Left lung (tissue), 4 donors: ENCODE measurements at regions not wholly inside any gene's neighbourhood (a gene's known extent, or its start where the extent isn't known, plus 50 kb on each side); places are given as distances from the start of the nearest gene placed in this dataset.

Source experiments
- ATAC-seq: fragments of 200-7000 bp; cut with Tn5 transposase; one replicate; pipeline ENCODE4 v1.9.1; 2020; ENCODE audit warnings: moderate library complexity
- DNase-seq, 4 donors: peaks; one replicate each; pipeline ENCODE4 v3.0.0-alpha.2; 2013 to 2020
- H3K27ac ChIP-seq, 2 donors: fragments of 200-600 bp; sonication (generic) in 1 of 2; one replicate each; pipeline versions ENCODE4 v1.5.0 to v1.8.0; 2020 to 2021
- H3K27me3 ChIP-seq, 2 donors: fragments of 200-600 bp; sonication (generic) in 1 of 2; one replicate each; pipeline versions ENCODE4 v1.5.0 to v1.8.0; 2020 to 2021
- H3K36me3 ChIP-seq, 2 donors: fragments of 200-600 bp; sonication (generic) in 1 of 2; one replicate each; pipeline versions ENCODE4 v1.5.0 to v1.8.0; 2020 to 2021
- H3K4me1 ChIP-seq, 2 donors: fragments of 200-600 bp; one replicate each; pipeline ENCODE4 v1.8.0; 2021
- H3K4me3 ChIP-seq, 2 donors: fragments of 200-600 bp; sonication (generic) in 1 of 2; one replicate each; pipeline versions ENCODE4 v1.5.0 to v1.8.0; 2020 to 2021; ENCODE audit warnings: mild to moderate bottlenecking in 1 of 2
- H3K9me3 ChIP-seq, 2 donors: fragments of 200-600 bp; sonication (generic) in 1 of 2; one replicate each; pipeline versions ENCODE4 v1.5.0 to v1.8.0; 2020 to 2021
- intact Hi-C, 2 donors: fragments of 100-400 bp; cut with DNase I; formaldehyde crosslinking; loops; one replicate each; pipeline versions ENCODE4 v1.11.2 to v1.14.2; 2022
- TF ChIP-seq, protein P1 (sequence below), 2 donors: fragments of 200-600 bp; sonication (generic) in 1 of 2; IDR thresholded peaks; one replicate each; pipeline versions ENCODE4 v1.5.0 to v1.8.0; 2021; ENCODE audit warnings: antibody characterized with exemption in 2 of 2
- donor health status: DM: no; HTN: yes; CAD: no.
- donor health status: DM: no; HTN: no; CAD: no.

- no peak overlapping the region for H3K27ac ChIP-seq
- no peak overlapping the region for H3K4me3 ChIP-seq
- no peaks in the 10 kb centered on the region for H3K9me3 ChIP-seq
- peak; percentile 96 for ATAC-seq
- TF ChIP-seq, protein P1, sequence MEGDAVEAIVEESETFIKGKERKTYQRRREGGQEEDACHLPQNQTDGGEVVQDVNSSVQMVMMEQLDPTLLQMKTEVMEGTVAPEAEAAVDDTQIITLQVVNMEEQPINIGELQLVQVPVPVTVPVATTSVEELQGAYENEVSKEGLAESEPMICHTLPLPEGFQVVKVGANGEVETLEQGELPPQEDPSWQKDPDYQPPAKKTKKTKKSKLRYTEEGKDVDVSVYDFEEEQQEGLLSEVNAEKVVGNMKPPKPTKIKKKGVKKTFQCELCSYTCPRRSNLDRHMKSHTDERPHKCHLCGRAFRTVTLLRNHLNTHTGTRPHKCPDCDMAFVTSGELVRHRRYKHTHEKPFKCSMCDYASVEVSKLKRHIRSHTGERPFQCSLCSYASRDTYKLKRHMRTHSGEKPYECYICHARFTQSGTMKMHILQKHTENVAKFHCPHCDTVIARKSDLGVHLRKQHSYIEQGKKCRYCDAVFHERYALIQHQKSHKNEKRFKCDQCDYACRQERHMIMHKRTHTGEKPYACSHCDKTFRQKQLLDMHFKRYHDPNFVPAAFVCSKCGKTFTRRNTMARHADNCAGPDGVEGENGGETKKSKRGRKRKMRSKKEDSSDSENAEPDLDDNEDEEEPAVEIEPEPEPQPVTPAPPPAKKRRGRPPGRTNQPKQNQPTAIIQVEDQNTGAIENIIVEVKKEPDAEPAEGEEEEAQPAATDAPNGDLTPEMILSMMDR (IDR thresholded peaks at IDR 0.05) = peak; percentile 22 to 47
- intact Hi-C loops = no loop called here
- peak in 2 of 4 donors; percentile 56 to 70 for DNase-seq
- H3K27me3 ChIP-seq = no peaks in the 10 kb centered on the region
- no peaks in the 10 kb centered on the region for H3K36me3 ChIP-seq
- no peaks in the 10 kb centered on the region for H3K4me1 ChIP-seq
Observed at GRCh38 chr6:85923013-85923430, 280.3 kb upstream of the SYNCRIP start.

DNA sequence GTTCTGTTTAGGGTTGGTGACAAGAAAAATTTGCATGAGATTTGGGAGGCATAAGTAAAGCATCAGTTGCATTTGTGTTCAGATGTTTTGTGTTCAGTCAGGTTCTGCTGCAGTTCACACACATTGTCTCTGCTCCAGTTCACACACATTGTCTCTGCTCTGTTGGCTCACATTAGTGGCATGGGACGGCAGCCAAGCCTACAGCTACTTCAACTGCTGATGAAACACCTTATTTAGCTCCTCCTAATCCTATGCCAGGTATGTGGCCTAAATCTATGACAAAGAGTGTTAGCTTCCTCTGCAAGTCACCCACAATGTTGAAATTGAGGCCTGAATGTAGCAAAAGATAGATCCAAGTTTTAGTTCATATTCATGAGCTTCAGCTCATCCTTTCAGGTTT is 278.1 kb upstream of the SYNCRIP start:
- Histone ChIP-seq H3K4me1 (no peaks in the 10 kb centered on the region), H3K27ac (no peak overlapping the region), H3K4me3 (no peak overlapping the region), H3K9me3 (no peaks in the 10 kb centered on the region), H3K27me3 (no peaks in the 10 kb centered on the region), H3K36me3 (no peaks in the 10 kb centered on the region)
- TF ChIP-seq, protein P1 (IDR thresholded peaks at IDR 0.05) = no peak
- ATAC-seq (peak; percentile 57), DNase-seq (peak in 1 of 4 donors; percentile 20)
- intact Hi-C loops = no loop called here

- no peak for ATAC-seq
- no peaks in the 10 kb centered on the region for H3K36me3 ChIP-seq
- no peaks in the 10 kb centered on the region for H3K4me1 ChIP-seq
- H3K27me3 ChIP-seq = no peaks in the 10 kb centered on the region
- intact Hi-C loops = no loop called here
- no peak overlapping the region for H3K27ac ChIP-seq
- TF ChIP-seq, protein P1 (IDR thresholded peaks at IDR 0.05) = no peak
- no peak overlapping the region for H3K4me3 ChIP-seq
- no peaks in the 10 kb centered on the region for H3K9me3 ChIP-seq
- DNase-seq = no peak
Observed at GRCh38 chr6:85917522-85917921, 274.8 kb upstream of the SYNCRIP start.

DNA sequence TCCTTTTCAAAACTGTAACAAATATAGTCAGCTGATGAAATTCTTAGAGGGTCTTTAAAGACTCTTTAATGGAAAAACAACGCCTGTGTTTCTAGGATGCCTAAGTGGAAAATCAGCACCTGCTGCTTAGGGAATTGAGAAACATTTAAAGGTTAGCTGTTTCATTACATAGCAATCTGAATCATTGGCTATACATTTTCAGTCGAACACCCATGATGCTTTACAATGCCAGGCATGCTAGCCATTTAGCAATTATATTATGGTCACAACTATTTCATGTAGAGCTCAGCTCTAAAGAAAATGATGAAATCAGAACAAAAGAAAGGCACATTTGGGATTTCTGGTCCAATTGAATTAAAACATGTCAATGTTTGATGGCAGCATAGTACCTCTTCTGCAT is 270.3 kb upstream of the SYNCRIP start:
- Histone ChIP-seq H3K9me3 (peaks cover 0 to 5% of the 10 kb centered on the region in 2 donors), H3K4me1 (no peaks in the 10 kb centered on the region), H3K27ac (no peak overlapping the region), H3K36me3 (no peaks in the 10 kb centered on the region), H3K27me3 (no peaks in the 10 kb centered on the region), H3K4me3 (no peak overlapping the region)
- TF ChIP-seq, protein P1 (IDR thresholded peaks at IDR 0.05) = no peak
- intact Hi-C loops = no loop called here
- DNase-seq (no peak), ATAC-seq (no peak)

DNA sequence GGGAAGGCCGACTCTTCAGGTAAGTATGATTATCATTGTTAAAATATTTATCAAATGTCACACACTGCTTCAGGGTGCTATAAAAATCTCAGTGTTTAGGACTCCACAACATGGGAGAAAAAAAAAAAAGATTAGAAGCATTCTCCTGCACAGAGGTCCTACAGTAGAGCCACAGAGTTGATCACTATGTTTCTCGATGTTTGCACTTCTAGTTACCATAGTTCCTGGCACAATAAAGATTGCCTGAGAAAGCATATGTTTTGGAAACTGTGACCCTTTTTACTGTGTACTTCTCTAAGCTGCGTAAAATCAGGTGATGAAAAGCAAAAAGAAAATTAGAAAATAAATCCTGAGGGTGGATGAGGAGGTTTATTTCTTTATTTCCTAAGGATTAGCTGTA is 269.9 kb upstream of the SYNCRIP start:
- H3K4me1 ChIP-seq = no peaks in the 10 kb centered on the region
- no peak overlapping the region for H3K4me3 ChIP-seq

More for the DNA sequence above, 269.9 kb upstream of the SYNCRIP start:
- H3K36me3 ChIP-seq = no peaks in the 10 kb centered on the region
- TF ChIP-seq, protein P1 (IDR thresholded peaks at IDR 0.05) = no peak
- DNase-seq (no peak), ATAC-seq (no peak)
- H3K27me3 ChIP-seq = no peaks in the 10 kb centered on the region
- no peak overlapping the region for H3K27ac ChIP-seq
- H3K9me3 ChIP-seq = peaks cover 0 to 7% of the 10 kb centered on the region in 2 donors
- intact Hi-C loops = no loop called here
